H4 (cell line): ENCODE measurements at regions not wholly inside any gene's neighbourhood (a gene's known extent, or its start where the extent isn't known, plus 50 kb on each side); places are given as distances from the start of the nearest gene placed in this dataset.
"Not testable (repeated sequence)": the region's sequence is repeated elsewhere in the genome, so short reads cannot be mapped to it uniquely, and the experiment has no call there.

Source experiments
- DNase-seq: peaks from one replicate; pipeline ENCODE4 v3.0.0-alpha.2; 2015; ENCODE audit warnings: low spot score

DNA sequence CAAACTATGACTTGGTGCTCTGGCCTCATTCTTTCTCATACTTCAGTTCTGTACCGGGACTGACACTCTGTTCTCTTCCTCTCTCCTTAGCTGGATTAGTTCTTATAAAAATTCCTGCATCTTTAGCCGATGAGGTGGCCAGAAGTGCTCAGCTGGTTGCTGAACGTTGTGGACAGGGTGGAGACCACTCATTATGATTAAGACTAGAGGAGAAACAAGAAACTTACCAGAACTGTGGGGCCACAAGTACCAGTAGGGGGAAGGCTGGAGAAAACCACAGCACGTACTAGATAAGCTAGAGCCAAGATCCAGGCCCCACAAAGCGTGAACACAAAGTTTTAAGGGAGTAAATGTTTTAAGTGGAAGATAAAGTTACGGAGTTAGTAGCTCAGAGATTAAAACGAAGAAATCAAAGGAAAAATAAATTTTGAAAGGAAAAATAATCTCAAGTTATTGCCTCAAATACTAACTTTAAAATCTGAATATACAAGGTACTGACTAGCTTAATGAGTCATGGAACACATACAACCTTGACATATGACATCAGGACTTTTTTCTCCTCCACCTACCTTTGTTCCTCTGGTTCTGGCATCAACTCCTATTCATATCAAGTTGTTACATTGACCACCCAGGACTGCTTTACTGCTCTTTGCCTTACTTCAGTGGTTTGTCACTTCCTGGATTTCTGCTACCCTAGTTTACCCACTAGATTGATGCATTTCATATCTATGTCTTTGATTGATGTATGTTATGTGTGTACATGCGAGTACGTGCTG is 469.0 kb downstream of the TFEC start:
- DNase-seq: peak; percentile 84

GRCh38 chr7:115559877-115560276 is 470.7 kb downstream of the TFEC start:
- DNase-seq: no peak

DNA sequence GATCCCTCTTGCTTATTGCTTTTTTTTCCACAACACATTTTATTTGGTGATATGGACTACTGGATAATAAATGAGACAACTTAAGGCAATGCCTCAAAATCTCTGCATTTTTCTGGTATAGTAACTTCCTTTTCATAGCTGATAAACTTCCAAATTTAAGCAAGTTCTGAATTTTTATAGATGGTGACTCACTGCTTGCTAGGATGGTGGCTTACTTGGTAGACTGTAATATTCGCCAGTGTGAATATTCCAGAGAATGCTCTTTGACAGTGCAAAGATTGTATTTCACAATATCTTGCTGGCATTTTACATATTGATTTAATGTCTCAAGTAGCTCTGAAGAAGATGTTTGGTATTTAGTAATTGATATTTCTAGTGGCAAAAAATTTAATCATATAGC is 472.4 kb downstream of the TFEC start:
- no peak for DNase-seq

- DNase-seq: not testable (repeated sequence)
These were observed 473.3 kb downstream of the TFEC start for GRCh38 chr7:115557296-115557695.

GRCh38 chr7:115552766-115553165 is 477.8 kb downstream of the TFEC start:
- DNase-seq: no peak

DNA sequence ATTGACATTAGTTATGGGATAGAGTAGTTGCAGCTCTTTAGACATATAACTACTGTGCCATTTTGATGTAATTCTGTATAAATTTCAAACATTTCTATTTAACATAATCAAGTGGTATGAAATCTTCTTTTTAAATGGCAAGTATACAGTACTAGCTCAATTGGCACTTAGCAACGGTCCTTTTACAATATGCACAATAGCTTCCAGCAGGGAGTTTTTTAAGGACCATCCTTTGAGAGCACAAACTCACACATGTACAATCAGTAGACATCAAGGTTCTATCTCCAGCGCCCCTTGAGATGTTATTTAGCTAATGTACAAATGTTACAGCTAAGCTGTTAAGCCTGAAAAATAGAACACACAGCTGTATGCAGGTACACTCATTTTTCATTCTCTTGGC is 480.7 kb downstream of the TFEC start:
- DNase-seq: no peak

DNA sequence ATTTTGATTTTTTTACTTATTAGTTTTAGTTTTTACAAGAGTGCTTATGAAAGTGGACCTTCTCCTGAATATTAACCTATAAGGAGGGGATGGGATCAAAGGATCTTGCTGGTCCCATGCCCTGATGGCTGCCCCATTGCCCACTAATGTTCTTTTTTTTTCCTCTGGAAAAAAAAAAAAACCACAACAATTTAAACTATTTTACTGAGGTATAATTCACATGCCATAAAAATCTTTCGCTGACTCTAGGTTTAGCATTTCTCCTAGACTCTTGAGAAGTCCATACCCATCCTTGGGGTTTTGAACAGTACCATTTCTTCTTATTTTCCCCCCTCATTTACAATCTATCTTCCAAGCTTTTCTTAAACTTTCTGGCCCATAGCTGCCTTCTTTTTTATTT is 481.8 kb downstream of the TFEC start:
- DNase-seq: no peak

GRCh38 chr7:115546790-115547189 is 483.8 kb downstream of the TFEC start:
- DNase-seq: no peak

GRCh38 chr7:115533785-115534184 is 496.8 kb downstream of the TFEC start:
- no peak for DNase-seq

- DNase-seq: no peak
These were observed 504.3 kb downstream of the TFEC start for GRCh38 chr7:115526278-115526677.

DNA sequence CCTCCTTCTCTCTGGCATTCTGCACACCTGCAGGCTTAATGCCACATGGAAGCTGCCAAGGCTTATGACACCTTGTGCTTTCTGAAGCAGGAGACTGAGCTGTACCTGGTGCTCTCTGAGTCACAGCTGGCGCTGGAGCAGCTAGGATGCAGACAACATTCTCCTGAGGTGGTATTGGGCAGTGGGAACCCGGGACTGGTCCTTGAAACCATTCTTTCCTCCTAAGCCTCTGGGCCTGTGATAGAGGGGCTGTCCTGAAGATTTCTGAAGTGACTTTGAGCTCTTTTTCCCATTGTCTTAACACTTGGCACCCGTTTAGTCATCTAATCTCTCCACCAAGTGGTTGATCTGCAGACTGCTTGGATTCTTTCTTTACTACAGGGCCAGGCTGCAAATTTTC is 508.4 kb downstream of the TFEC start:
- DNase-seq: no peak

DNA sequence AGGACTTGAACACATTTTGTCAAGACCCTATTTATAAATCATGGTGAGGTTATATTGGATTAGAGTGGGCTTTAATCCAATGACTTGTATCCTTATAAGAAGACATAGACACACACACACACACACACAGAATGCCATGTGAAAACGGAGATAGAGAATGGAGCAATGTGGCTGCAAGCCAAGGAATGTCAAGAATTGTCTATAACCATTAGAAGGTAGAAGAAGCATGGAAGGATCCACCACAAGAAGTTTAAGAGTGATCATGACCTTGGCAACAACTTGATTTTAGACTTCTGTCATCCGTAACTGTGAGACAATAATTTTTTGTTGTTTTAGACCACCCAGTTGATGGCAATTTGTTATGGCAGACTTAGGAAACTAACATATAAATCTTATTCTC is 514.2 kb downstream of the TFEC start:
- DNase-seq: no peak

DNA sequence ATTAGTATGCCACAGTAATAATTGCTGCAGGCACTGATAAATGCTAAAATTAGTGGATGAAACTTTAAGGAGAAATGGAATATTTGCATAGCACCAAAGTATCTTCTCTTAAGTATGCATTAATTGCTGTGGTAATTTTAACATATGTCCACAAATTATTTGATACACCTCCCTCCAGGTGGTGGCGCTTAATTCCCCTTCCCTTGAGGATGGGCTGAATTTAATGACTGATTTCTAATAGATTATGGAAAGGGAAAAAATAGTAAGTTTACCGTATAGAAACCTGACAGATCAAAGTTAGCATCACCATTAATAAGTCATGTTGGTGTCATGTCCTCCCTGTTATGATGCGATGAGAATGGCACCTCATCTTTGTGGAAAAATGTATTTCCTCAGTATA is 519.2 kb downstream of the TFEC start:
- no peak for DNase-seq

- DNase-seq: no peak
These were observed 525.4 kb downstream of the TFEC start for GRCh38 chr7:115505136-115505535.

GRCh38 chr7:115499956-115500355 is 530.6 kb downstream of the TFEC start:
- no peak for DNase-seq

- DNase-seq: no peak
These were observed 534.6 kb downstream of the TFEC start for GRCh38 chr7:115496006-115496405.

GRCh38 chr7:115494529-115495147 is 535.9 kb downstream of the TFEC start:
- DNase-seq: no peak

DNA sequence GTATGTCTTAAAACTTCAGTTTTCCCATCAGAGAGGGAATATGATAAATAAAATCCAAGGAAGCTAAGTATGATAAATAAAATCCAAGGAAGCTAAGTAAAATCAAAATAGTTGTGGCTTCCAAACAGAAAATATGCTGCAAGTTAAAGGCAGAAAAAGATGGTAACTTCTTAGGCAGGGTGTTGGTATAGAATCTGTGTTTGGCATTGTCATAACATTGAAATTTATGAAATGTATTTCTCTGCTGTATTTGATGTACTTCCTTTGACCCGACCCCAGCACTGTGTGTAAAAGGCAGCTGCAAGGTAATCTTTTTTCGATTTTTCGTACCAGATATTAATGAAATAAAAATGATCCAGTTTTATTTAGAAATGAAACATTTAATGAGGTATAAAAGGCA is 537.2 kb downstream of the TFEC start:
- no peak for DNase-seq

DNA sequence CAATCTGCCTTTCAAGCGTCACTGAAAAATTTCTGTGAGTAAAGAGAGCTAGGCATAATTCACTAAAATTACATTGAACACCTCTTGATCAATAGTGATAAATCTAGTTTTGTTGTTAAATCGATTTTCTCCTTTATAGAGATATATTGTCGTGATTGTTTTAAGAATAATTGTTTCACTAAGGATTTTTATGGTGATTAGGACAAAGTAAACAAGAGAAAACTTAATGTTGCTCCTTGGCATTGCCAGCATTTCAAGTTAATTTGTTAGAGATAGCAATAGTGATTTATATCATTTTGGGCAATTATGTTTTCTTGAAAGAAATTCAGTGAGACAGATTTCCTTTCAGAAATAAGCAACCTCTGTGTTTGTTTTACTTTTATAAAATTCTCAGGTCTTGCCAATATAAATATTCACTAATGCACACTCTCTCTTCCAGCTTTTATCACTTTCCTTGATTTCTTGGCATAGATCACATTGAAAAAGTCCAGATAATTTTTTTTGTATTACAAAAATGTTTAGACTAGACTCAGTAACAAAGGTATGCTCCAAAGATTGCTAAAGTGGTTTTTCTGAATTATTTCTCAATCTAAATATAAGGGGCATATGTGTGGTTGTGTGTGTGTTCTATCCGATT is 538.7 kb downstream of the TFEC start:
- no peak for DNase-seq

DNA sequence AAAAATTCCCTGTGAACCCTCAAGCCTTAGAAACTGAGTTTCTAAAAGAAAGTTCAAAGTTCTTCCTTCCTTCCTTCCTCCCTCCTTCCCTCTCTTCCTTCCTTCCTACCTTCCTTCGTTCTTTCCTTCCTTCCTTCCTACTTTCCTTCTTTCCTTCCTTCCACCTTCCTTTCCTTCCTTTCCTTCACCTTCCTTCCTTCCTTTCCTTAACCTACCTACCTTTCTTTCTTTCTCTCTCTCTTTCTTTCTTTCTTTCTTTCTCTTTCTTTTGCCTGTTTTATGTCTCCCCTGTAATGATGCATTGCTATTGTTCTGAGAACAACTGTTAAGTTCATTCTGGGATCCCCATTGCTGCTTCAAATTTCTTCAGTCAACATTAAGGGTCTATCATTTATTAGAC is 551.1 kb downstream of the TFEC start:
- DNase-seq: no peak

DNA sequence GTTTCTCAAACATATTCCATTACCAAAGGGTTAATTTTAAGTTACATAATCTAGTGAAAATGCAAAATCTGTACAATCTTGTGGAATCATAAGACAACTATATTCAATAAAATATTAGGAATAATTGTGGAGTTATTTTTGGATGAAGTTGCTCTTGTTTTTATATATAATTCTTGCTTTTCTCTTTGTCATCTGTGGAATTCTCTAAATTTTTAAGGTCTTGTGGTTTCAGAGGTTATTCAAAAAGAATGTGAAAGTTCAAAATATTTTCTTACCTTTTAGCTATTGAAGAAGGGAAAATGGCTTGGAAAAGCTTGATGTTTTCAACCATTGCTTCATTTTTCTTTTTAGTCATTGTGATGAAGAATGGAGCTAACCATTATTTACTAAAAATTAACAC is 552.1 kb downstream of the TFEC start:
- no peak for DNase-seq

DNA sequence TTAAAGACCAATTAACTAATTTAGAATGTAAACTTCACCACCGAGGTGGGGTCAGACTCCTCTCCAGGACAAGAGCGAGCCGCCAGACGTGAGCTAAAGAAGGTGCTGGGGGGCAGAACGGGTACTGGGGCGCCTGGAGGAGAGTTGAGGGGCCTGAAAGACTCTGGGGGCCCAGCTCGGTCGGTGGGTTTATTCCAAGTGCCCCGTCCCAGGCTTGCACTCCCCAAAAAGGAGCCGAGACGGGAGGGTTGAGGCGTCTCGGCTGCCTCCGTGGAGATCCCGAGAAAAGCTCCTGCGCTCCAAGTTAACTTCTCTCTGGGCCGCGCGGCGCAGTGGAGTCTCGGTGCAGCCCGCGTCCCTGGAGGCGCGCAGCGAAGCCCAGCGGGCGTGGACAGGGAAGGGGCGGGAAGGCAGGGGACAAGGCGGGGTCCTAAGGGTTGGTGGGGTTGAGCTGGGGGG is 553.3 kb downstream of the TFEC start:
- no peak for DNase-seq

DNA sequence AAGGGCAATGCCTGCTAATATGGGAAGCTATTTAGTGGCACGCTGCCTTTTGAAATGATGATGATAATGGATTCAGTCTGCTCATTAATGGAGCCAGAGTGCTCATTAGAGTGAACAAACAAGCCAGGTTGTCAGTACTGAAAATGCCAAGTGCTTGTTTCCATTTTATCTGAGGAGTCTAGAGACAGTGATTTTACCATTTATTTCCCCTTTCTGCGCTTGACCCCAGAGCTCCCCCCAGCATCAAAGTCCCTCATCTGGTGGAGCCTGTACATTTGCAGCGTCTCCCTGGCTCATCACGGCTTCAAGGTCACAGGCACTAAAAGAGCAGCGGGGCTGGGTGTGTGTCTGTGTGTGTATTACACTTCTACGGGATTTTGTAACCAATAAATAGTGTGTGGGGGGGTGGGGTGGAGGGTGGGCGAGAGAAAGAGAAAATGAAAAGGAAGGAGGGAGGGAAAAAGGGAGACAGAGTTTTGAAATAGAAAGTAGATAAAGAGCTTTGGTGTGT is 553.8 kb downstream of the TFEC start:
- DNase-seq: no peak
